OCI-LY7 (cell line): ENCODE measurements at regions not wholly inside any gene's neighbourhood (a gene's known extent, or its start where the extent isn't known, plus 50 kb on each side); places are given as distances from the start of the nearest gene placed in this dataset.
"Not testable (repeated sequence)": the region's sequence is repeated elsewhere in the genome, so short reads cannot be mapped to it uniquely, and the experiment has no call there.

Experiments used
- BruUV-seq: library from RNA; stranded (reverse); fragments of 400-500 nt; replicated peaks from 2 replicates; lab custom pipeline; 2021; lab: Mats Ljungman, UMichigan
- CTCF ChIA-PET: fragments of 300-600 bp; sonication (Branson Sonifier 250); formaldehyde crosslinking; loops from one replicate; lab custom pipeline; 2022; ENCODE audit warnings: antibody characterized with exemption; ENCODE audit not compliant: unreplicated experiment; lab: Charles Lee
- POLR2A ChIA-PET: fragments of 300-600 bp; sonication (Branson Sonifier 250); formaldehyde crosslinking; loops from one replicate; lab custom pipeline; 2022; ENCODE audit warnings: antibody characterized with exemption; lab: Charles Lee
- DNase-seq: peaks from one replicate; pipeline ENCODE4 v3.0.0-alpha.2; 2015; ENCODE audit warnings: low spot score
- H2AFZ ChIP-seq: fragments of 200-600 bp; sonication (generic), shearing (Covaris generic); 2 replicates; pipeline ENCODE4 v1.6.1; 2014; ENCODE audit warnings: mild to moderate bottlenecking, antibody characterized with exemption, low read length, moderate library complexity
- H3K27ac ChIP-seq: fragments of 200-600 bp; sonication (generic); 2 replicates; pipeline ENCODE4 v1.5.1; 2014; ENCODE audit warnings: mixed run types, low read depth, mild to moderate bottlenecking, moderate library complexity, low read length, inconsistent platforms; ENCODE audit not compliant: poor library complexity, severe bottlenecking
- H3K36me3 ChIP-seq: fragments of 200-600 bp; sonication (generic); 2 replicates; pipeline ENCODE4 v1.6.1; 2014; ENCODE audit warnings: mild to moderate bottlenecking, antibody characterized with exemption, low read length, moderate library complexity, mixed read lengths; ENCODE audit not compliant: insufficient read depth
- H3K4me1 ChIP-seq: fragments of 200-600 bp; sonication (generic); 2 replicates; pipeline ENCODE4 v1.5.1; 2014; ENCODE audit warnings: mild to moderate bottlenecking, low read length; ENCODE audit not compliant: insufficient read depth, poor library complexity, severe bottlenecking
- H3K4me2 ChIP-seq: fragments of 200-600 bp; sonication (generic); 2 replicates; pipeline ENCODE4 v1.6.1; 2014; ENCODE audit warnings: mild to moderate bottlenecking, low read length
- H3K4me3 ChIP-seq: fragments of 200-600 bp; sonication (generic); 2 replicates; pipeline ENCODE4 v1.5.1; 2014; ENCODE audit warnings: mild to moderate bottlenecking, low read depth, low read length; ENCODE audit not compliant: poor library complexity, severe bottlenecking
- H3K79me2 ChIP-seq: fragments of 200-600 bp; sonication (generic); 2 replicates; pipeline ENCODE4 v1.6.1; 2016; ENCODE audit warnings: low read depth, mild to moderate bottlenecking, low read length, moderate library complexity, mixed read lengths; ENCODE audit not compliant: insufficient read depth
- H3K9me2 ChIP-seq: fragments of 200-600 bp; sonication (generic); 2 replicates; pipeline ENCODE4 v1.6.1; 2016; ENCODE audit warnings: mild to moderate bottlenecking, low read length, mixed read lengths; ENCODE audit not compliant: insufficient read depth
- H3K9me3 ChIP-seq: fragments of 200-600 bp; sonication (generic); 2 replicates; pipeline ENCODE4 v1.6.1; 2014; ENCODE audit warnings: mild to moderate bottlenecking, mixed run types, low read length, mixed read lengths
- H4K20me1 ChIP-seq: fragments of 200-600 bp; sonication (generic); 2 replicates; pipeline ENCODE4 v1.6.1; 2014; ENCODE audit warnings: mild to moderate bottlenecking, antibody characterized with exemption, low read length, moderate library complexity, mixed read lengths; ENCODE audit not compliant: insufficient read depth
- CTCF ChIP-seq: fragments of 200-600 bp; sonication (generic); conservative IDR thresholded peaks from 2 replicates; pipeline ENCODE4 v1.5.1; 2014; ENCODE audit warnings: mild to moderate bottlenecking, antibody characterized with exemption, low read length, moderate library complexity, mixed read lengths
- EZH2phosphoT487 ChIP-seq: fragments of 200-600 bp; sonication (generic); IDR thresholded peaks from 2 replicates; pipeline ENCODE4 v1.6.1; 2018; ENCODE audit warnings: low read depth, borderline replicate concordance, mild to moderate bottlenecking, mixed run types, antibody characterized with exemption, low read length, moderate library complexity, mixed read lengths
- intact Hi-C: fragments of 100-400 bp; cut with micrococcal nuclease; formaldehyde crosslinking; loops from one replicate; pipeline ENCODE4 v1.10.0; 2022; ENCODE audit not compliant: unreplicated experiment

GRCh38 chr10:22823109-22823508, 104.7 kb upstream of the ARMC3 start:
- TF ChIP-seq CTCF (no peak), EZH2phosphoT487 (no peak)
- Histone ChIP-seq H3K9me2 (no peaks in the 10 kb centered on the region), H3K79me2 (no peaks in the 10 kb centered on the region), H3K4me2 (no peak overlapping the region), H3K9me3 (no peaks in the 10 kb centered on the region), H2AFZ (no peak overlapping the region), H3K27ac (no peak overlapping the region), H3K4me3 (no peak overlapping the region), H3K36me3 (no peaks in the 10 kb centered on the region), H4K20me1 (no peaks in the 10 kb centered on the region), H3K4me1 (no peaks in the 10 kb centered on the region)
- CTCF ChIA-PET, result no interaction called here
- DNase-seq, result no peak
- no TSS peak for BruUV-seq
- POLR2A ChIA-PET, result no interaction called here
- intact Hi-C loops, result no loop called here

DNA sequence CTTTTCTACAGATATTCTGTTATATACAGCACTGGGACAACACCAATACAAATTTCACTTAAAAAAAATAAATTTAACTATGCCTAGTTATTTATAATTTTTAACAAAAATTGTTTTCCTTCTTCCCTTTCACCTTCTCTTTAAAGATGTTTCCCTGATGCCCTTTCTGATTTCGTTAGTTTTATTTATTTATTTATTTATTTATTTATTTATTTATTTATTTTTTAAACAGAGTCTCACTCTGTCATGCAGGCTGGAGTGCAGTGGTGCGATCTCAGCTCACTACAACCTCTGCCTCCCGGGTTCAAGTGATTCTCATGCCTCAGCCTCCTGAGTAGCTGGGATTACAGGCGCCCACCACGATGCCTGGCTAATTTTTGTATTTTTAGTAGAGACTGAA, 105.9 kb upstream of the ARMC3 start:
- POLR2A ChIA-PET, H3K79me2 ChIP-seq, BruUV-seq, CTCF ChIA-PET, H3K4me3 ChIP-seq, H3K9me2 ChIP-seq, H2AFZ ChIP-seq, H3K9me3 ChIP-seq, intact Hi-C loops, H3K4me2 ChIP-seq, DNase-seq, H3K4me1 ChIP-seq, H4K20me1 ChIP-seq, H3K36me3 ChIP-seq, H3K27ac ChIP-seq: not testable (repeated sequence)

- H3K9me2 ChIP-seq, result no peaks in the 10 kb centered on the region
- no peaks in the 10 kb centered on the region for H4K20me1 ChIP-seq
- no peak overlapping the region for H2AFZ ChIP-seq
- TF ChIP-seq CTCF (no peak), EZH2phosphoT487 (no peak)
- H3K36me3 ChIP-seq, result no peaks in the 10 kb centered on the region
- H3K79me2 ChIP-seq, result no peaks in the 10 kb centered on the region
- intact Hi-C loops, result no loop called here
- H3K9me3 ChIP-seq, result no peaks in the 10 kb centered on the region
- ChIA-PET POLR2A (no interaction called here), CTCF (no interaction called here)
- H3K4me1 ChIP-seq, result no peaks in the 10 kb centered on the region
- no peak for DNase-seq
- H3K27ac ChIP-seq, result no peak overlapping the region
- BruUV-seq, result no TSS peak
- H3K4me3 ChIP-seq, result no peak overlapping the region
- H3K4me2 ChIP-seq, result no peak overlapping the region
These were observed 106.4 kb upstream of the ARMC3 start for GRCh38 chr10:22821501-22821900.
